ENCODE measurements at regions not wholly inside any gene's neighbourhood (a gene's known extent, or its start where the extent isn't known, plus 50 kb on each side); places are given as distances from the start of the nearest gene placed in this dataset.

DNA sequence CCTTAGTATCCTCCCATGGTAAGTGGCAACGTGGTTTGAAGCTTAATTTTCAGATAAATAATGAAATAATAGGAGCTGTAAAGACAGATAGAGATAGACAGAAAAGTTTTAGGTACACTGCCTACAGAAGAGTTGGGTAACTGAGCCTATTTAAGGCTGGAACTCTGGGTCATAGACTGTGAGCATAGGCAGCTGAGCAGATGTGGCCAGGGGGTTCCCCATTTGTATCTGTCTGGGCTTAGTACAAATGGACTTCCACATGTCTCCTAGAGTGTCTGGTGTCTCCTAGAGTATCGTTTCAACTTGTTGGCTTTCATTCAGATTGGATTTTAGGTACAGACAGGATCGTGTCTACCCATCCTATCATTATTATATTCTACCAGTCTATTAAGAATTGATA, 649.8 kb downstream of the DHX35 start:
- TF ChIP-seq ZNF747 (tag by site-specific recombination; IDR thresholded peaks at IDR 0.05) = no peak
- TF ChIP-seq ZNF274 (IDR thresholded peaks at IDR 0.05; ENCODE audit: low read length) = no peak
- TF ChIP-seq ZNF274 (tag by site-specific recombination; IDR thresholded peaks at IDR 0.05; ENCODE audit: borderline replicate concordance) = no peak
- no peak for TF ChIP-seq ZNF335 (tag by site-specific recombination; conservative IDR thresholded peaks at IDR 0.05)
- TF ChIP-seq, protein P1, sequence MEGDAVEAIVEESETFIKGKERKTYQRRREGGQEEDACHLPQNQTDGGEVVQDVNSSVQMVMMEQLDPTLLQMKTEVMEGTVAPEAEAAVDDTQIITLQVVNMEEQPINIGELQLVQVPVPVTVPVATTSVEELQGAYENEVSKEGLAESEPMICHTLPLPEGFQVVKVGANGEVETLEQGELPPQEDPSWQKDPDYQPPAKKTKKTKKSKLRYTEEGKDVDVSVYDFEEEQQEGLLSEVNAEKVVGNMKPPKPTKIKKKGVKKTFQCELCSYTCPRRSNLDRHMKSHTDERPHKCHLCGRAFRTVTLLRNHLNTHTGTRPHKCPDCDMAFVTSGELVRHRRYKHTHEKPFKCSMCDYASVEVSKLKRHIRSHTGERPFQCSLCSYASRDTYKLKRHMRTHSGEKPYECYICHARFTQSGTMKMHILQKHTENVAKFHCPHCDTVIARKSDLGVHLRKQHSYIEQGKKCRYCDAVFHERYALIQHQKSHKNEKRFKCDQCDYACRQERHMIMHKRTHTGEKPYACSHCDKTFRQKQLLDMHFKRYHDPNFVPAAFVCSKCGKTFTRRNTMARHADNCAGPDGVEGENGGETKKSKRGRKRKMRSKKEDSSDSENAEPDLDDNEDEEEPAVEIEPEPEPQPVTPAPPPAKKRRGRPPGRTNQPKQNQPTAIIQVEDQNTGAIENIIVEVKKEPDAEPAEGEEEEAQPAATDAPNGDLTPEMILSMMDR (tag by site-specific recombination; IDR thresholded peaks at IDR 0.05) = no peak
- TF ChIP-seq ZNF292 (tag by site-specific recombination; IDR thresholded peaks at IDR 0.05; ENCODE audit: borderline replicate concordance, low read depth) = no peak
- TF ChIP-seq OSR2 (tag by site-specific recombination; IDR thresholded peaks at IDR 0.05) = no peak
- TF ChIP-seq, protein P2, sequence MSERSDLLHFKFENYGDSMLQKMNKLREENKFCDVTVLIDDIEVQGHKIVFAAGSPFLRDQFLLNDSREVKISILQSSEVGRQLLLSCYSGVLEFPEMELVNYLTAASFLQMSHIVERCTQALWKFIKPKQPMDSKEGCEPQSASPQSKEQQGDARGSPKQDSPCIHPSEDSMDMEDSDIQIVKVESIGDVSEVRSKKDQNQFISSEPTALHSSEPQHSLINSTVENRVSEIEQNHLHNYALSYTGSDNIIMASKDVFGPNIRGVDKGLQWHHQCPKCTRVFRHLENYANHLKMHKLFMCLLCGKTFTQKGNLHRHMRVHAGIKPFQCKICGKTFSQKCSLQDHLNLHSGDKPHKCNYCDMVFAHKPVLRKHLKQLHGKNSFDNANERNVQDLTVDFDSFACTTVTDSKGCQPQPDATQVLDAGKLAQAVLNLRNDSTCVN (tag by site-specific recombination; optimal IDR thresholded peaks at IDR 0.05) = no peak
- TF ChIP-seq KLF10 (tag by site-specific recombination; IDR thresholded peaks at IDR 0.05) = no peak
- TF ChIP-seq, protein P3, sequence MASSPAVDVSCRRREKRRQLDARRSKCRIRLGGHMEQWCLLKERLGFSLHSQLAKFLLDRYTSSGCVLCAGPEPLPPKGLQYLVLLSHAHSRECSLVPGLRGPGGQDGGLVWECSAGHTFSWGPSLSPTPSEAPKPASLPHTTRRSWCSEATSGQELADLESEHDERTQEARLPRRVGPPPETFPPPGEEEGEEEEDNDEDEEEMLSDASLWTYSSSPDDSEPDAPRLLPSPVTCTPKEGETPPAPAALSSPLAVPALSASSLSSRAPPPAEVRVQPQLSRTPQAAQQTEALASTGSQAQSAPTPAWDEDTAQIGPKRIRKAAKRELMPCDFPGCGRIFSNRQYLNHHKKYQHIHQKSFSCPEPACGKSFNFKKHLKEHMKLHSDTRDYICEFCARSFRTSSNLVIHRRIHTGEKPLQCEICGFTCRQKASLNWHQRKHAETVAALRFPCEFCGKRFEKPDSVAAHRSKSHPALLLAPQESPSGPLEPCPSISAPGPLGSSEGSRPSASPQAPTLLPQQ (tag by site-specific recombination; IDR thresholded peaks at IDR 0.05) = no peak

Measured in HEK293 (cell line).